Endodermal cell (in vitro differentiated cells): ENCODE measurements at regions not wholly inside any gene's neighbourhood (a gene's known extent, or its start where the extent isn't known, plus 50 kb on each side); places are given as distances from the start of the nearest gene placed in this dataset.

Experiments
- DNase-seq: peaks from one replicate; pipeline ENCODE4 v3.0.0-alpha.2; 2017
- H3K27ac ChIP-seq: 2 replicates; pipeline ENCODE4 v1.5.1; 2013; ENCODE audit warnings: mild to moderate bottlenecking, low read depth, low read length, moderate library complexity
- H3K27me3 ChIP-seq: 2 replicates; pipeline ENCODE4 v1.6.1; 2013; ENCODE audit warnings: mild to moderate bottlenecking, low read length, moderate library complexity; ENCODE audit not compliant: insufficient read depth, control insufficient read depth, poor library complexity, severe bottlenecking
- H3K36me3 ChIP-seq: 2 replicates; pipeline ENCODE4 v1.7.0; 2013; ENCODE audit warnings: mild to moderate bottlenecking, low read length, moderate library complexity; ENCODE audit not compliant: control insufficient read depth, insufficient read depth
- H3K4me1 ChIP-seq: one replicate; pipeline ENCODE4 v1.7.0; 2013; ENCODE audit warnings: low read length; ENCODE audit not compliant: control insufficient read depth, insufficient read depth
- H3K4me3 ChIP-seq: 2 replicates; pipeline ENCODE4 v1.5.1; 2013; ENCODE audit warnings: mild to moderate bottlenecking, low read length, moderate library complexity
- H3K9ac ChIP-seq: 2 replicates; pipeline ENCODE4 v1.6.1; 2013; ENCODE audit warnings: mild to moderate bottlenecking, low read length, moderate library complexity; ENCODE audit not compliant: poor library complexity, severe bottlenecking; ENCODE audit errors: extremely low read depth
- H3K9me3 ChIP-seq: 2 replicates; pipeline ENCODE4 v1.6.1; 2013; ENCODE audit warnings: mild to moderate bottlenecking, low read length, moderate library complexity; ENCODE audit not compliant: control insufficient read depth
- H3K27ac Mint-ChIP-seq: 2 replicates; pipeline ENCODE4 v1.8.0; 2020; ENCODE audit warnings: mixed read lengths
- H3K27me3 Mint-ChIP-seq: 2 replicates; pipeline ENCODE4 v1.8.0; 2021; ENCODE audit warnings: mild to moderate bottlenecking, mixed read lengths; ENCODE audit not compliant: insufficient read depth
- H3K36me3 Mint-ChIP-seq: 2 replicates; pipeline ENCODE4 v1.8.0; 2020; ENCODE audit warnings: low read depth, mixed read lengths
- H3K4me1 Mint-ChIP-seq: 2 replicates; pipeline ENCODE4 v1.8.0; 2020; ENCODE audit warnings: mixed read lengths
- H3K4me3 Mint-ChIP-seq: 2 replicates; pipeline ENCODE4 v1.8.0; 2020; ENCODE audit warnings: mild to moderate bottlenecking, moderate library complexity, mixed read lengths
- H3K9me3 Mint-ChIP-seq: 2 replicates; pipeline ENCODE4 v1.8.0; 2020; ENCODE audit warnings: mild to moderate bottlenecking, mixed read lengths
- CTCF ChIP-seq: fragments of 200-600 bp; sonication (generic); conservative IDR thresholded peaks from 2 replicates; pipeline ENCODE4 v1.5.0; 2021; ENCODE audit warnings: antibody characterized with exemption, mild to moderate bottlenecking
- WGBS, 2 experiments: methylation state at CpG; one replicate each; pipeline versions ENCODE4 v1.1.5 to v1.1.7; 2013; ENCODE audit warnings: missing lambda C conversion rate in 2 of 2, mixed read lengths in 1 of 2; ENCODE audit not compliant: insufficient coverage in 1 of 2, insufficient read length in 1 of 2; 5-methylcytosine and 5-hydroxymethylcytosine counted together

- Histone ChIP-seq H3K27me3 (no peaks in the 10 kb centered on the region), H3K9me3 (no peaks in the 10 kb centered on the region), H3K9ac (no peak overlapping the region), H3K4me1 (peaks cover 4% of the 10 kb centered on the region), H3K36me3 (no peaks in the 10 kb centered on the region), H3K4me3 (no peak overlapping the region), H3K27ac (no peak overlapping the region)
- no peak overlapping the region for H3K4me3 Mint-ChIP-seq
- H3K27me3 Mint-ChIP-seq, result no peaks in the 10 kb centered on the region
- WGBS, 2 experiments, result 90 to 98% methylated on average over 6 of the region's 6 CpGs
- no peak for TF ChIP-seq CTCF
- H3K36me3 Mint-ChIP-seq, result no peaks in the 10 kb centered on the region
- peaks cover 11% of the 10 kb centered on the region for H3K9me3 Mint-ChIP-seq
- H3K4me1 Mint-ChIP-seq, result peaks cover 10% of the 10 kb centered on the region
- H3K27ac Mint-ChIP-seq, result no peak overlapping the region
- no peak for DNase-seq
These were observed 57.7 kb downstream of the LRRC30 start for GRCh38 chr18:7288544-7288943.

GRCh38 chr18:7290077-7290476, 59.2 kb downstream of the LRRC30 start:
- no peaks in the 10 kb centered on the region for H3K36me3 Mint-ChIP-seq
- Histone ChIP-seq H3K9ac (no peak overlapping the region), H3K9me3 (peaks cover 4% of the 10 kb centered on the region), H3K27me3 (no peaks in the 10 kb centered on the region), H3K4me1 (peaks cover 4% of the 10 kb centered on the region), H3K4me3 (no peak overlapping the region), H3K36me3 (no peaks in the 10 kb centered on the region), H3K27ac (no peak overlapping the region)
- no peak overlapping the region for H3K4me3 Mint-ChIP-seq
- no peak overlapping the region for H3K27ac Mint-ChIP-seq
- peaks cover 6% of the 10 kb centered on the region for H3K4me1 Mint-ChIP-seq
- H3K27me3 Mint-ChIP-seq, result no peaks in the 10 kb centered on the region
- TF ChIP-seq CTCF, result no peak
- H3K9me3 Mint-ChIP-seq, result peaks cover 17% of the 10 kb centered on the region
- 85 to 90% methylated on average over 3 of the region's 3 CpGs for WGBS, 2 experiments
- no peak for DNase-seq

- H3K4me1 Mint-ChIP-seq, result peaks cover 5% of the 10 kb centered on the region
- no peak overlapping the region for H3K9ac ChIP-seq
- H3K4me3 Mint-ChIP-seq, result no peak overlapping the region
- TF ChIP-seq CTCF, result no peak
- H3K27ac Mint-ChIP-seq, result no peak overlapping the region
- H3K4me3 ChIP-seq, result no peak overlapping the region
- H3K27me3 ChIP-seq, result no peaks in the 10 kb centered on the region
- peaks cover 23% of the 10 kb centered on the region for H3K9me3 Mint-ChIP-seq
- DNase-seq, result no peak
- WGBS, 2 experiments, result 88 to 100% methylated on average over 1 to 3 of the region's 3 CpGs
- peaks cover 14% of the 10 kb centered on the region for H3K9me3 ChIP-seq
- no peaks in the 10 kb centered on the region for H3K36me3 ChIP-seq
- no peaks in the 10 kb centered on the region for H3K27me3 Mint-ChIP-seq
- no peaks in the 10 kb centered on the region for H3K36me3 Mint-ChIP-seq
- H3K27ac ChIP-seq, result no peak overlapping the region
- peaks cover 4% of the 10 kb centered on the region for H3K4me1 ChIP-seq
These were observed 60.2 kb downstream of the LRRC30 start for GRCh38 chr18:7291046-7291445.
